ENCODE measurements at regions not wholly inside any gene's neighbourhood (a gene's known extent, or its start where the extent isn't known, plus 50 kb on each side); places are given as distances from the start of the nearest gene placed in this dataset.

GRCh38 chr10:79883986-79884385 lies 57.4 kb downstream of the NUTM2E start:
- no peak for DNase-seq
- H3K36me3 ChIP-seq (ENCODE audit: control insufficient read depth in 4 of 4, insufficient read depth in 4 of 4, low read length in 3 of 4), result no peaks in the 10 kb centered on the region
- no peak overlapping the region for H3K4me3 ChIP-seq (ENCODE audit: control insufficient read depth in 1 of 7, extremely low read depth in 1 of 7, insufficient read depth in 4 of 7, low read depth in 2 of 7, low read length in 6 of 7)
- H3K4me1 ChIP-seq (ENCODE audit: control extremely low read depth in 1 of 4, control insufficient read depth in 4 of 4, insufficient read depth in 4 of 4, low read length in 3 of 4), result peaks cover 0 to under 1% (median 0%) of the 10 kb centered on the region in 4 experiments
- 100% methylated on average over 2 of the region's 3 CpGs for WGBS (ENCODE audit: insufficient coverage)
- no peak overlapping the region for H3K27ac ChIP-seq (ENCODE audit: insufficient read depth in 1 of 2, low read depth in 1 of 2, low read length in 2 of 2, poor library complexity in 1 of 2, severe bottlenecking in 2 of 2)
- H3K27me3 ChIP-seq (replicated peaks in 2 of 5; ENCODE audit: control insufficient read depth in 4 of 5, insufficient read depth in 5 of 5, low read length in 4 of 5), result no peaks in the 10 kb centered on the region
- ChIA-PET CTCF (interaction anchor here (0.6 kb wide), 2 partner anchors 40 to 181 kb away, joined by 3 to 4 read pairs; no protein-coding TSS in a partner anchor), POLR2A (no interaction called here)
- H3K9me3 ChIP-seq (ENCODE audit: control extremely low read depth in 1 of 5, control insufficient read depth in 4 of 5, insufficient read depth in 2 of 5, low read depth in 1 of 5, low read length in 4 of 5), result no peaks in the 10 kb centered on the region

GRCh38 chr10:79886345-79886744 lies 59.8 kb downstream of the NUTM2E start:
- Histone ChIP-seq H3K9me3 (ENCODE audit: control extremely low read depth in 1 of 5, control insufficient read depth in 4 of 5, insufficient read depth in 2 of 5, low read depth in 1 of 5, low read length in 4 of 5) (no peaks in the 10 kb centered on the region), H3K27me3 (replicated peaks in 2 of 5; ENCODE audit: control insufficient read depth in 4 of 5, insufficient read depth in 5 of 5, low read length in 4 of 5) (no peaks in the 10 kb centered on the region), H3K4me3 (ENCODE audit: control insufficient read depth in 1 of 7, extremely low read depth in 1 of 7, insufficient read depth in 4 of 7, low read depth in 2 of 7, low read length in 6 of 7) (no peak overlapping the region), H3K4me1 (ENCODE audit: control extremely low read depth in 1 of 4, control insufficient read depth in 4 of 4, insufficient read depth in 4 of 4, low read length in 3 of 4) (peaks cover 0 to 2% (median 0%) of the 10 kb centered on the region in 4 experiments), H3K36me3 (ENCODE audit: control insufficient read depth in 4 of 4, insufficient read depth in 4 of 4, low read length in 3 of 4) (no peaks in the 10 kb centered on the region), H3K27ac (ENCODE audit: insufficient read depth in 1 of 2, low read depth in 1 of 2, low read length in 2 of 2, poor library complexity in 1 of 2, severe bottlenecking in 2 of 2) (no peak overlapping the region)
- WGBS (ENCODE audit: insufficient coverage), result 90% methylated on average over 1 of the region's 1 CpG
- DNase-seq, result no peak
- ChIA-PET POLR2A (no interaction called here), CTCF (no interaction called here)

Measured in common myeloid progenitor, CD34-positive (primary cell).